KMS-11 (cell line): ENCODE measurements at regions not wholly inside any gene's neighbourhood (a gene's known extent, or its start where the extent isn't known, plus 50 kb on each side); places are given as distances from the start of the nearest gene placed in this dataset.

Experiments
- H2AFZ ChIP-seq: fragments of 200-600 bp; sonication (generic); 2 replicates; pipeline ENCODE4 v1.6.1; 2016; ENCODE audit warnings: antibody characterized with exemption, mixed run types, low read depth
- H3K27ac ChIP-seq: fragments of 200-600 bp; sonication (generic); 2 replicates; pipeline ENCODE4 v1.6.1; 2016; ENCODE audit warnings: mild to moderate bottlenecking, mixed run types
- H3K27me3 ChIP-seq: fragments of 200-600 bp; sonication (generic); 2 replicates; pipeline ENCODE4 v1.6.1; 2017; ENCODE audit warnings: mild to moderate bottlenecking, low read depth, mixed run types, moderate library complexity; ENCODE audit not compliant: insufficient read depth
- H3K36me3 ChIP-seq: fragments of 200-600 bp; sonication (generic); 2 replicates; pipeline ENCODE4 v1.6.1; 2017; ENCODE audit warnings: mild to moderate bottlenecking, mixed run types; ENCODE audit not compliant: insufficient read depth
- H3K4me1 ChIP-seq: fragments of 200-600 bp; sonication (generic); 2 replicates; pipeline ENCODE4 v1.6.1; 2016; ENCODE audit warnings: mild to moderate bottlenecking, low read depth, mixed run types; ENCODE audit not compliant: poor library complexity, severe bottlenecking
- H3K4me2 ChIP-seq: fragments of 200-600 bp; sonication (generic); 2 replicates; pipeline ENCODE4 v1.7.0; 2016; ENCODE audit warnings: mild to moderate bottlenecking, mixed run types
- H3K4me3 ChIP-seq: fragments of 200-600 bp; sonication (generic); IDR thresholded peaks from 2 replicates; pipeline ENCODE4 v1.6.1; 2017; ENCODE audit warnings: low read depth, low read length, mixed read lengths; ENCODE audit not compliant: insufficient read depth
- H3K79me2 ChIP-seq: fragments of 200-600 bp; sonication (generic); 2 replicates; pipeline ENCODE4 v1.6.1; 2016; ENCODE audit warnings: low read depth, mixed run types; ENCODE audit not compliant: insufficient read depth
- H3K9ac ChIP-seq: fragments of 200-600 bp; sonication (generic); 2 replicates; pipeline ENCODE4 v1.6.1; 2016; ENCODE audit warnings: mild to moderate bottlenecking, mixed run types
- H4K20me1 ChIP-seq: fragments of 200-600 bp; sonication (generic); 2 replicates; pipeline ENCODE4 v1.6.1; 2016; ENCODE audit warnings: mild to moderate bottlenecking, mixed run types; ENCODE audit not compliant: insufficient read depth
- TF ChIP-seq, protein P1 (sequence below): fragments of 200-600 bp; sonication (generic); conservative IDR thresholded peaks from 2 replicates; pipeline ENCODE4 v1.6.1; 2017; ENCODE audit warnings: low read depth, mild to moderate bottlenecking, antibody characterized with exemption, low read length, moderate library complexity, mixed read lengths

DNA sequence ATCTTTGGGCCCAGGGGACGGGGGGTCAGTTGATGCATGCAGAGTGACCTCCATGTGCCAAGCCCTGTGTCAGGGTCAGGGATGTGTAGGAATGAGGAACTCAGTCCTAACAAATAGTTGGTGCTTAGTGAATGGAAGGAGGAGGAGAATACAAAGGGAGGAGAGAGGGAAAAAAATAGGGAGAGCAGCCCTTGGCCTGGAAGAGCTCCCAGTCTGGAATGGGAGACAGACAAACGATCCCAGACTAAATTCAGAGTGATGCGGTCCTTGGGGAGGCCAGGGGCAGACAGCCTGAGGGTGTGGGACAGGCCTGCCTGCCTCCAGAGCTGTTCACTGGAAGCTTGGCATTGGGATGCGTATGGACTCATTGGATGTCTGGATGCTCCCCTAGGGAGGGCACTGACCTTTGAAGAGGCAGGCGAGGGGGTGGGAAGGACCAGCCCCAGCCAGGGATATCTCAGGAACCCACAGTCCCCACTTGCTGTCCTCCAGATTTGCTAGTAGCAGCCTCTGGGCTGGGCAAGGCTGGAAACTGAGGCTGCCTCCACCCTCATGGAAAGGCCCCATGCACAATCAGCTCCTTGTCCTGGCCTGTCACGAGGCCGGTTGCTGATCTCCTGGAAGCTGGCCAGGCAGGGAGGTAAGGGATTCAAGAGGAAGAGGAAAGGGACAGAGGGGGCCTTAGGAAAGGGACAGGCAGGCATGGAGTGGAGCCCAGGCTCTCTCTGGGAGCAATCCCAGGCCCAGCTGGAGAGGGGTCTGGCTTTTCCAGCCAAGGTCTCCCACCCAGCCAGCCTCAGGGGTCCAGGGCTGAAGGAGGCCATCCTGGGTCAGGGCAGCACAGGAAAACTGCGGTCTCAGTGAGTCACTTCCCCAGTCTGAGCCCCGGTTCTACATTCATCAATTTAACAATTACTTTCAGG is 69.0 kb upstream of the GGTA1 start:
- Histone ChIP-seq H3K4me2 (no peak overlapping the region), H3K27ac (no peak overlapping the region), H3K36me3 (no peaks in the 10 kb centered on the region), H3K79me2 (no peaks in the 10 kb centered on the region), H2AFZ (no peak overlapping the region), H3K4me3 (no peak overlapping the region), H3K9ac (no peak overlapping the region), H3K4me1 (no peaks in the 10 kb centered on the region), H4K20me1 (no peaks in the 10 kb centered on the region), H3K27me3 (no peaks in the 10 kb centered on the region; the same call in 1 of the 2 replicates)
- TF ChIP-seq, protein P1, sequence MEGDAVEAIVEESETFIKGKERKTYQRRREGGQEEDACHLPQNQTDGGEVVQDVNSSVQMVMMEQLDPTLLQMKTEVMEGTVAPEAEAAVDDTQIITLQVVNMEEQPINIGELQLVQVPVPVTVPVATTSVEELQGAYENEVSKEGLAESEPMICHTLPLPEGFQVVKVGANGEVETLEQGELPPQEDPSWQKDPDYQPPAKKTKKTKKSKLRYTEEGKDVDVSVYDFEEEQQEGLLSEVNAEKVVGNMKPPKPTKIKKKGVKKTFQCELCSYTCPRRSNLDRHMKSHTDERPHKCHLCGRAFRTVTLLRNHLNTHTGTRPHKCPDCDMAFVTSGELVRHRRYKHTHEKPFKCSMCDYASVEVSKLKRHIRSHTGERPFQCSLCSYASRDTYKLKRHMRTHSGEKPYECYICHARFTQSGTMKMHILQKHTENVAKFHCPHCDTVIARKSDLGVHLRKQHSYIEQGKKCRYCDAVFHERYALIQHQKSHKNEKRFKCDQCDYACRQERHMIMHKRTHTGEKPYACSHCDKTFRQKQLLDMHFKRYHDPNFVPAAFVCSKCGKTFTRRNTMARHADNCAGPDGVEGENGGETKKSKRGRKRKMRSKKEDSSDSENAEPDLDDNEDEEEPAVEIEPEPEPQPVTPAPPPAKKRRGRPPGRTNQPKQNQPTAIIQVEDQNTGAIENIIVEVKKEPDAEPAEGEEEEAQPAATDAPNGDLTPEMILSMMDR = no peak

DNA sequence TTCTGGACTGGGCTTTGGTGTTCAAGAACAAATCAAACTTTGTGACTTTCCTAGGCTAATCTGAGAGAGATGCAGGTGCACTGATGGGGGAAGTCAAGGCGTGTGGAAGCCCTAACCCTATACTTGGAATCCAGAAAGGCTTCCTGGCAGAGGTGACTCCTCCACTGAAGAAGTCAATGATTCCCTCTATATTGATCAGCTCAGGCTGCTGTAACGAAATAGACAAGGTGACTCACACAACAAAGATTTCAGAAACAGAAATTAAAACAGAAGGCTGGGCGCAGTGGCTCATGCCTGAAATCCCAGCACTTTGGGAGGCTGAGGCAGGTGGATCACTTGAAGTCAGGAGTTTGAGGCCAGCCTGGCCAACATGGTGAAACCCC is 69.6 kb upstream of the GGTA1 start:
- Histone ChIP-seq H2AFZ (no peak overlapping the region), H3K27me3 (no peaks in the 10 kb centered on the region; the same call in 1 of the 2 replicates), H3K9ac (no peak overlapping the region), H3K27ac (no peak overlapping the region), H4K20me1 (no peaks in the 10 kb centered on the region), H3K4me3 (no peak overlapping the region), H3K36me3 (no peaks in the 10 kb centered on the region), H3K4me1 (no peaks in the 10 kb centered on the region), H3K4me2 (no peak overlapping the region), H3K79me2 (no peaks in the 10 kb centered on the region)
- TF ChIP-seq, protein P1 = no peak

DNA sequence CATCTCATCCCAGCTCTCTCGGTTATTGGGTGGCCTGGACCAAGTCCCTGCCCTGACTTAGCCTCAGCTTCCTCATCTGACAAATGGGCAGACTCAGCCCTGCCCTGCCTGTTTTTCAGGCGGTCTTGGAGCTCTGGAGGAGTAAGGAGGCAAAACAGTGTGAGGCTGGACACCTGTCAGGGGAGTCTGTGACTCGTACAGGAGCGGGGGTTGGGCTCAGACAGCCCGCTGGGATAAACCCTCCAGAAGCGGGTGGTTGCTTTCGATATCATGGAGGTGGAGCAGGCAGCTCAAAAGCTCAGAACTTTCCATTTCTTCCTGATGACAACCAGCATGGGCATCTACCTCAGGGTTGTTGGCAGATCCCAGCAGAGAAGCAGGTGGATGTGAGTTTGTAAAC is 72.9 kb upstream of the GGTA1 start:
- Histone ChIP-seq H3K36me3 (no peaks in the 10 kb centered on the region), H2AFZ (no peak overlapping the region), H3K9ac (no peak overlapping the region), H3K4me2 (no peak overlapping the region), H3K4me3 (no peak overlapping the region), H3K27me3 (no peaks in the 10 kb centered on the region), H3K27ac (no peak overlapping the region), H3K4me1 (no peaks in the 10 kb centered on the region), H3K79me2 (no peaks in the 10 kb centered on the region), H4K20me1 (no peaks in the 10 kb centered on the region)
- TF ChIP-seq, protein P1 = no peak

DNA sequence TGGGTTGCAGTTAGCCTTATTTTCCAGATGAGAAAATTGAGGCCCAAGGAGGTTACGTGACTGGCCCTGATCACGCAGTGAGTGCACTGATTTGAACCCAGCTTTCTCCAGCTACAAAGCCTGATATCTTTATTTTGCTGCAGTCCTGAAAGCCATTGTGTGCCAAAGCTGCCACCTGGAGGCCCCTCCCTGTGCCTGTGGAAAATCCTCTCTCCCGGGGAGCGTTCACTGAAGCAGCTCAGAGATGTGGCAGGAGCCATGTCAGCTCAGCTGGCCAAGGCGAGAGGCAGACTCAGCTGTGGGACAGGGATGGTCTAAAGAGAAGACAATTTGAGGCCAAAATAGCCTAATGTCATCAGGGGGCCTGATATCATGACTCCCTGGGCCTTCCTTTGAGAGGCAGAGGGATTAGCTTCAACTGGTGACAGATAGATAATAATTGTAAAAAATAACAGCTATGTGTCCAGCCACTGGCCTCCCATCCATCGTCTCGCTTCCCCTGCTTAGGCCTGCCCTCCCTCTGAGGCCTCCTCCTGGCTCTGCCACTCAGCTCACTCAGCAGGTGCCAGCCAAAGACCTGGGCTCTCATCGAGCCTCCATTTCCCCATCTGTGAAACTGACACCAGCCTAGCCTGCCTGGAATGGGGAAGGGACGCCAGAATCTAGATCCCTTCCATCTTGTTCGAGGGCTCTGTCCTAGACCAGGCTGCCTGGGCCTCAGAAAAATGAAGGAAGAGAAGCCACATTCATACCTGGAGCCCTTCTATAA is 74.3 kb upstream of the GGTA1 start:
- no peaks in the 10 kb centered on the region for H3K36me3 ChIP-seq
- H3K4me2 ChIP-seq = no peak overlapping the region
- H3K79me2 ChIP-seq = no peaks in the 10 kb centered on the region
- H3K4me3 ChIP-seq = no peak overlapping the region
- TF ChIP-seq, protein P1 = no peak
- no peaks in the 10 kb centered on the region for H3K4me1 ChIP-seq
- no peak overlapping the region for H2AFZ ChIP-seq
- no peak overlapping the region for H3K9ac ChIP-seq
- no peaks in the 10 kb centered on the region for H4K20me1 ChIP-seq
- H3K27me3 ChIP-seq = no peaks in the 10 kb centered on the region
- H3K27ac ChIP-seq = no peak overlapping the region
